Activated T-cell treated with anti-CD3 and anti-CD28 coated beads, Interleukin-2, amount 50 U/mL, for 4 hours (primary cell): ENCODE measurements at regions not wholly inside any gene's neighbourhood (a gene's known extent, or its start where the extent isn't known, plus 50 kb on each side); places are given as distances from the start of the nearest gene placed in this dataset.
"Not testable (repeated sequence)": the region's sequence is repeated elsewhere in the genome, so short reads cannot be mapped to it uniquely, and the experiment has no call there.

Experiments
- ATAC-seq, 2 donors: fragments of 200-7000 bp; cut with Tn5 transposase; one replicate each; pipeline ENCODE4 v1.10.0; 2021
- DNase-seq: peaks from one replicate; pipeline ENCODE4 v3.0.0-alpha.2; 2020
- H3K27me3 Mint-ChIP-seq: one replicate; pipeline ENCODE4 v1.8.0; 2021; ENCODE audit warnings: low read depth, mixed read lengths
- H3K36me3 Mint-ChIP-seq: one replicate; pipeline ENCODE4 v1.8.0; 2022; ENCODE audit warnings: mixed read lengths; ENCODE audit not compliant: insufficient read depth
- H3K4me1 Mint-ChIP-seq: one replicate; pipeline ENCODE4 v1.8.0; 2021; ENCODE audit warnings: low read depth, mixed read lengths
- H3K4me3 Mint-ChIP-seq: one replicate; pipeline ENCODE4 v1.8.0; 2021; ENCODE audit warnings: mild to moderate bottlenecking, moderate library complexity, mixed read lengths
- H3K9me3 Mint-ChIP-seq: one replicate; pipeline ENCODE4 v1.8.0; 2021; ENCODE audit warnings: mixed read lengths

DNA sequence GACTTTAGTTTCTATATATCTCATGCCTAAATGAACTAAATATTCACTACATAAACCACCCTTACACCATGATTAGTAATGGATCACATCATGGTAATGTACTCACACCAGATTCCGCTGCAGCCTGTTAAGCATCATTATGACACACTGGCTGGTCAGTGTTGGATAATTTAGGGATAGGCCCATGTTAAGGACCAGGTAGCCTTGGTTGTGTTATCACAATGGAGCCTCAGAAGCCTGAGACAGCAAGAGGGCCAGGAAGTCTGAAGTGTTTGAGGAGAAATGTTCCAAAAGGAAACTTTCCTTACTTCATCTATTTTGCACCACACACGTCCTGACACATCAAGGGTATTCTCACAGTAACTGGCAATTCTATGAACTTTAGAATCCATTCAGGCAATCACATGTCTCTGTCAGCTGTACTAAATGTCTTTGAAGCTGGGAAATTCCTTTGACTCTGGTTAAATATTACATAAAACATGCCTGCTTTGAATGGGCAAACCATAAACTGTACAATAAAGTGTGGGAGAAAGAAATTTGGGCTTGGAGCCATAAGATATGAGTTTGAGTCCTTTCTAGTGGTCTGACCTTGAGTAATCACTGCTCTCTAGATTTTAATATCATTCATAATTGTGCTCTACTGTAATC is 105.3 kb upstream of the DPT start:
- ATAC-seq, result peak in 1 of 2 donors; percentile 70

DNA sequence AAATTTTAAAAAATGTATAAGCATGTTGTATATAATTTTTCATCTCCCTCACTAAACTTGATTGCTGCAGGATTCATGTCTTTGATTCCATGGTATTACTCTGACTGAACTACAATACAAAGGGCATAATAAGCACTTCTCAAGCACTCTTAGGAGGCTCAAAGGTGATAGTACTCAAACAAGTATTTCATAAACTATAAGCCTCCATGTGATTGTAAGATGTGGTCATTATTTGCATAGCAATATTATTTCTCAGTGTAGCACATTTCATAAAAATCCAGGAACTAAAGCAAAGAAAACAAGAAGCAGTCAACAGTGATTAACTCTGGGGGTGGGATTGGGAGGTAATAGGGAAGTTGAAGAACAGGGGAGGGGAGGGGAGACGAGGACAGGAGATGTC is 106.2 kb upstream of the DPT start:
- Mint-ChIP-seq H3K4me3 (no peak overlapping the region), H3K9me3 (no peaks in the 10 kb centered on the region), H3K27me3 (no peaks in the 10 kb centered on the region), H3K4me1 (peaks cover 11% of the 10 kb centered on the region), H3K36me3 (no peaks in the 10 kb centered on the region)
- no peak for ATAC-seq
- DNase-seq, result no peak

More for the DNA sequence above, 105.3 kb upstream of the DPT start:
- no peak for DNase-seq
- no peak overlapping the region for H3K4me3 Mint-ChIP-seq
- H3K4me1 Mint-ChIP-seq, result peaks cover 11% of the 10 kb centered on the region
- no peaks in the 10 kb centered on the region for H3K36me3 Mint-ChIP-seq
- H3K27me3 Mint-ChIP-seq, result no peaks in the 10 kb centered on the region
- no peaks in the 10 kb centered on the region for H3K9me3 Mint-ChIP-seq

DNA sequence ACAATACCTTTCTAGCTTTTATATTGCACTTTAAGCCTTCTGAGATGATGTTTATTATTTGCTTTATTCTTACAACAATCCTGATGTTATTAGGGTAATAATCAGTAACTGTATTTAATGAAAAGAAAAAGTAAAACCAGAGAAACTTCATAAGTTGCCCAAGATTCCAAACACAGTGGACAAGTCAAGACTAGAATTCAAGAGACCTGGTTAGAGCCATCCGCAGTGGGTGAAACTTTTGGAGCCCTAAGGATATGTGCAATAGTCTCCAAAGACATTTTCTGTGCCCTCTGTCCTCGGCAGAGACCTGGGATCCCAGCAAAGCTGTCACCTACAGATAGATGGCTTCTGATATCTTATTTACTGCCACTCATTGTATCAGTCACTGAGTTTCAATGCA is 106.8 kb upstream of the DPT start:
- peaks cover 11% of the 10 kb centered on the region for H3K4me1 Mint-ChIP-seq
- DNase-seq (no peak), ATAC-seq (no peak)
- no peak overlapping the region for H3K4me3 Mint-ChIP-seq
- H3K9me3 Mint-ChIP-seq, result no peaks in the 10 kb centered on the region
- H3K27me3 Mint-ChIP-seq, result no peaks in the 10 kb centered on the region
- H3K36me3 Mint-ChIP-seq, result no peaks in the 10 kb centered on the region

- ATAC-seq (no peak), DNase-seq (no peak)
- no peak overlapping the region for H3K4me3 Mint-ChIP-seq
- H3K36me3 Mint-ChIP-seq, result no peaks in the 10 kb centered on the region
- no peaks in the 10 kb centered on the region for H3K9me3 Mint-ChIP-seq
- no peaks in the 10 kb centered on the region for H3K27me3 Mint-ChIP-seq
- peaks cover 11% of the 10 kb centered on the region for H3K4me1 Mint-ChIP-seq
Observed at GRCh38 chr1:168836469-168836868, 107.5 kb upstream of the DPT start.

GRCh38 chr1:168837230-168837629 is 108.2 kb upstream of the DPT start:
- H3K27me3 Mint-ChIP-seq, H3K36me3 Mint-ChIP-seq, DNase-seq, ATAC-seq, H3K9me3 Mint-ChIP-seq, H3K4me3 Mint-ChIP-seq: not testable (repeated sequence)
- peaks cover 11% of the 10 kb centered on the region for H3K4me1 Mint-ChIP-seq

DNA sequence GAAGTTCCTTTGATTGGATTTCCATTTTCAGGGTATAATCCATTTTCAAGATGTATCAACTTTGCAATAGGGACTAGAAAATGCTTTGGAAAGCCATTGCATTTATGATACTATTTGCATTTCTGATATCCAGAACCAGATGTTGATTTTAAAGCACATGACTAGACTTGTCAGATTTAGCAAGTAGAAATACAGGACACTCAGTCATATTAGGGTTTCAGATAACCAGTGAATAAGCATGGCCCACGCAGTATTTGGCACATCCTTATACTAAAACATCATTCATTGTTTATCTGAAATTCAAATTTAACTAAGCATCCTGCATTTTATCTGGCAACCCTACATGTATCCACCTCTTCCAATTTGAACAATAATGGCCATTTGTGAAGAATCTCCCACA is 113.3 kb upstream of the DPT start:
- Mint-ChIP-seq H3K27me3 (peaks cover 10% of the 10 kb centered on the region), H3K36me3 (no peaks in the 10 kb centered on the region)
- ATAC-seq, result no peak

DNA sequence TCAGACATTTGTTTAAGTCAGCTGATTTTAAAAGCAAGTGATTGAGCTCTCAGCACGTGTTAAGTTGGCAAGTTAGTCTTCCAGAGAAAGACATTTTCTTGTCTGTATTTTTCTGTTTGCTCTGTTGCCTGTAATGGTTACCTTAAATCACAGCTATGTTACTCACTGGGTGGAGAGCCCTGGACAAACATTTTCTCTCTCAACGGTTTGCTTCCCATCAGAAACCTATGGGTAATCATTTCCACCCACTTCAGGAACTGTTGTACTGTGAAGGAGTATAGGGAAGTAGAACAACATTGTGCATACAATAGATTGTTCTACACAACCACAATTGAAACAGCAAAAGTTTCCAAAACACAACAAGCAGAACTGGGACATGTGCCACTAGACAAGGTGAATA is 113.9 kb upstream of the DPT start:
- ATAC-seq (no peak), DNase-seq (no peak)
- Mint-ChIP-seq H3K4me3 (no peak overlapping the region), H3K9me3 (no peaks in the 10 kb centered on the region), H3K27me3 (peaks cover 10% of the 10 kb centered on the region), H3K4me1 (no peaks in the 10 kb centered on the region), H3K36me3 (no peaks in the 10 kb centered on the region)

More for the DNA sequence above, 113.3 kb upstream of the DPT start:
- H3K4me1 Mint-ChIP-seq, result no peaks in the 10 kb centered on the region
- no peaks in the 10 kb centered on the region for H3K9me3 Mint-ChIP-seq
- H3K4me3 Mint-ChIP-seq, result no peak overlapping the region
- DNase-seq, result no peak

GRCh38 chr1:168843401-168843800 is 114.4 kb upstream of the DPT start:
- ATAC-seq, result no peak
- H3K4me1 Mint-ChIP-seq, result no peaks in the 10 kb centered on the region
- DNase-seq, result no peak

GRCh38 chr1:168843950-168844349 is 114.9 kb upstream of the DPT start:
- Mint-ChIP-seq H3K9me3 (no peaks in the 10 kb centered on the region), H3K4me1 (no peaks in the 10 kb centered on the region), H3K36me3 (no peaks in the 10 kb centered on the region), H3K4me3 (no peak overlapping the region), H3K27me3 (peaks cover 13% of the 10 kb centered on the region)
- no peak for DNase-seq
- ATAC-seq, result no peak

More at GRCh38 chr1:168843401-168843800, 114.4 kb upstream of the DPT start:
- peaks cover 11% of the 10 kb centered on the region for H3K27me3 Mint-ChIP-seq
- H3K36me3 Mint-ChIP-seq, result no peaks in the 10 kb centered on the region
- no peaks in the 10 kb centered on the region for H3K9me3 Mint-ChIP-seq
- H3K4me3 Mint-ChIP-seq, result no peak overlapping the region

GRCh38 chr1:168845140-168845539 is 116.1 kb upstream of the DPT start:
- Mint-ChIP-seq H3K4me1 (no peaks in the 10 kb centered on the region), H3K27me3 (peaks cover 13% of the 10 kb centered on the region), H3K36me3 (no peaks in the 10 kb centered on the region), H3K4me3 (no peak overlapping the region), H3K9me3 (no peaks in the 10 kb centered on the region)
- ATAC-seq (no peak), DNase-seq (no peak)

GRCh38 chr1:168848051-168848450 is 119.0 kb upstream of the DPT start:
- Mint-ChIP-seq H3K4me1 (no peaks in the 10 kb centered on the region), H3K9me3 (no peaks in the 10 kb centered on the region), H3K4me3 (no peak overlapping the region), H3K27me3 (peaks cover 12% of the 10 kb centered on the region), H3K36me3 (peaks cover 2% of the 10 kb centered on the region)
- ATAC-seq (no peak), DNase-seq (no peak)

DNA sequence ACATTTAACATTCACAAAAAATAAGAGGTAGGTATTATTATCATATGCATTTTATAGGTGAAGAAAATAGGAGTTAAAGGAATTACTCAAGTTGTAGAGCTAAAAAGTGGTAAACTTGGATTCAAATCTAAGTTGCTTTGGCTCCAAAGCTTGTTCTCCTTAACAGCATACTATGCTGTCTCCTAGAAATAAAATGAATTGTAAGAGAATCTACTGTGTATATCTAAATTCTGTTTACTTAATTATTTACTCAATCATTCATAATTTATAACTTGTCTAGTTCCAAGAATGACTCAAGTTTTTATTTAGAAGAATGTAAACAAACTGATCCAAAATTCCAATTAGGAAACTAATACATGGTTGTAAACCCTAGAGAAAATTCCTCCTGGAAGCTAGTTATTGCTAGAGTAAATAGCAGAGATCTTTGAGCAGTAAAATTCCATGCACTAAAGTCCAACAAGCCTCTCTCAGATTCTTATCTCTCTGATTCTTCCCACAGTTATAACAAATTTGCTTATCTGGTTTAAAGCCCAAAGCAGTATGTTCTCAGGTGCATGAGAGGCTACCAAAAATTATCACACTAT is 132.5 kb upstream of the DPT start:
- H3K4me3 Mint-ChIP-seq, result no peak overlapping the region
- H3K4me1 Mint-ChIP-seq, result no peaks in the 10 kb centered on the region
- ATAC-seq (no peak), DNase-seq (no peak)
- no peaks in the 10 kb centered on the region for H3K27me3 Mint-ChIP-seq
- H3K36me3 Mint-ChIP-seq, result no peaks in the 10 kb centered on the region
- peaks cover 15% of the 10 kb centered on the region for H3K9me3 Mint-ChIP-seq

DNA sequence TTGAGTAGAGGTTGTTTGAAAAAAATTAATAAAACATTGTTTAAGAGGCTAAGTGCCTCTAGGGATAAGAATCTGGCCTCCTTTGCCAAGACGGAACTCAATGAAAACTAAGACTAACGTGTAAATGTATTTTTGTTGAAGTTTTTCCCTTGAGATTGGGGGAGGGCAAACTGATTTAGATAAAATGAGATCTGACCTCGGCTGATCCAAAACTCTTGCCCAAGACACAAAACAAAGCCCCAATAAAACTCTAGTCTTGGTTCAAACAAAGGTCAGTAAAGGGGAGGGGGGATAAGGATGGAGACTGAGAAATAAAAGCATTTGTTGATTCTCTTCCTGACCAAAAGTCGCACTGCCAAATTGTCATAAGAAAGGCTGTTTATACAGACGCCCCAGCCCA is 134.8 kb upstream of the DPT start:
- H3K4me1 Mint-ChIP-seq, result no peaks in the 10 kb centered on the region
- no peak overlapping the region for H3K4me3 Mint-ChIP-seq
- DNase-seq, result no peak
- H3K27me3 Mint-ChIP-seq, result no peaks in the 10 kb centered on the region
- peaks cover 14% of the 10 kb centered on the region for H3K9me3 Mint-ChIP-seq
- no peak for ATAC-seq
- no peaks in the 10 kb centered on the region for H3K36me3 Mint-ChIP-seq

DNA sequence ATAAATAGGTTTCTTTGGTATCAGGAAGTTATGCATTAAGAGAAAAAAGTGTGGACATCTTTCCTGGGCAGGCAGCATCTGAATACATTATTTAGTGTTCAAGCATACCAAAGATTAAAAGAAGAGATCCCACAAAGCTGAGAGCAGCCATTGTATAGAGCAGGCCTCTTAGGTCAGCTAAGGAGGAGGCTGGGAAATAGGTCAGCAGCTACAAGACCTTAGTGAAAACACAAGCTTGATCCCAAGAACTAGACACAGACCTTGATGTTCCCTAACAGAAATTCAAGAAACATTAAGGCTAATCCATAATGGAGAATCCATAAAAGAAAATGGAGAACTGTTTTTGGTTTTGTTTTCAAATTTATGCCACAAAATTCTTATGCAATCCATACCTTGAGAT is 135.3 kb upstream of the DPT start:
- no peaks in the 10 kb centered on the region for H3K36me3 Mint-ChIP-seq
- ATAC-seq, result no peak
- H3K4me1 Mint-ChIP-seq, result no peaks in the 10 kb centered on the region
- H3K27me3 Mint-ChIP-seq, result no peaks in the 10 kb centered on the region
- H3K4me3 Mint-ChIP-seq, result no peak overlapping the region
- no peak for DNase-seq
- H3K9me3 Mint-ChIP-seq, result peaks cover 11% of the 10 kb centered on the region

DNA sequence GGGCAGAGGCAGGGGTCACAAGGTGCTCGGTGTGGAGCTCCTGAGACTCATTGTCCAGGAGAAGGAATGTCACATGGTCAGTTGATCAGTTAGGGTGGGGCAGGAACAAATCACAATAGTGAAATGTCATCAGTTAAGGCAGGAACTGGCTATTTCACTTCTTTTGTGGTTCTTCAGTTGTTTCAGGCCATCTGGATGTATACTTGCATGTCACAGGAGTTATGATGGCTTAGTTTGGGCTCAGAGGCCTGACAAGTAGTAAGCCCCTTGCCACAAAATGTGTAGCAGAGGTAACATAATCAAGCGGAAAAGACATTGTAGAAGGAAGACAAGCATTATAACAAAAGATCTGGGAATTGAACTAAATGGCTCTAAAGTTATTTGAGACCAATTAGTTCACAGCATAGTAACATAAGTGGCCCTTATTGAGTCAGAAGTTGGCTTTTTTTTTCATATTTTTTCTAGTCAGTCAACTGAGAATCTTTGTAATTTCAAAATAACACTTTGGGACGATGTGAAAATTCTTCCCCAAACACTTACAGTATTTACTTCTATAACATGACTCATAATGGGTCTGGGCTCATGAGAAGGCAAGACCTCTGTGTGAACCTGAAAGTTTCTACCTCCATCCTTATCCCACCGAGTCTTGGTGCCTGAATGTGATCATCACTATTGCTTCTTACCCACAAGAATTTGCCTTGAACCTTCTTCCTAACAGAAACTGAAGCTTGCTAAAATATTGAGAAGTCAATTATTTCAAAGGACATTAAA is 137.0 kb upstream of the DPT start:
- no peak overlapping the region for H3K4me3 Mint-ChIP-seq
- no peaks in the 10 kb centered on the region for H3K4me1 Mint-ChIP-seq
- peaks cover 11% of the 10 kb centered on the region for H3K9me3 Mint-ChIP-seq
- ATAC-seq (peak in 1 of 2 donors; percentile 38), DNase-seq (no peak)
- no peaks in the 10 kb centered on the region for H3K36me3 Mint-ChIP-seq
- H3K27me3 Mint-ChIP-seq, result no peaks in the 10 kb centered on the region
